ENCODE measurements at regions not wholly inside any gene's neighbourhood (a gene's known extent, or its start where the extent isn't known, plus 50 kb on each side); places are given as distances from the start of the nearest gene placed in this dataset.
A peak's percentile ranks its signal among the peaks of the same experiment; 100 is the strongest.

DNA sequence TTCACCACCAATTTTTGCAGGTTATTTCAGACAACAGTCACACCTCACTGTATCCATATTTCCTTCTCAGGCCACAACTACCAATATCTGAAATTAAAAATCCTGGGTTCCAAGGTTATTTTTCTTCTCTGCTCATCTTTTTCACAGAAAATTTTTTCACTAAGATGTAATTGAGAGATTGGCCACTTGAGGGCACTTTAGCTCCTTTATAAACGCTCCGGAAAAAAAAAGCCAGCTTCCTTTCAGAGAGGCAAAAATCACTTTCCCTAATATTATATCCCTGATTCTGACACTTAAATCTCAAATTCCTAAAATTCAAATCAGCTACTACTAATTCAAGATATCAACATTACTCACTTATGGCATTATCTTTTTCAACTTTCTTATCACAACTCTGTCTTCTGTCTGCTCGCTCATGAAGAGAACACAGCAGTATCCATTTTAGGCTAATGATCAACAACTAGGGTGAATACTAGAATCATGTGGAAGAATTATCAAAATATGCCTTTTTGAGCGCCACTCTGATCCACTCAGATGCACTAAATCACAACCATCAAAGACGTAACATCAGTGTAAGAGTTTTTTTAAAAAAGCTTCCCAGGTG is 101.4 kb upstream of the RGS1 start:
- DNase-seq (peak; percentile 65), ATAC-seq (ENCODE audit: low read depth) (peak; percentile 39)
- no peak overlapping the region for H3K4me3 Mint-ChIP-seq
- H3K9me3 Mint-ChIP-seq (ENCODE audit: insufficient read depth) = no peaks in the 10 kb centered on the region
- H3K36me3 ChIP-seq (replicated peaks in 1 of 2; ENCODE audit: control extremely low read depth in 1 of 2, control insufficient read depth in 1 of 2, extremely low read depth in 1 of 2, insufficient read depth in 2 of 2, low read length in 1 of 2) = no peaks in the 10 kb centered on the region
- intact Hi-C loops (cut with micrococcal nuclease) = loop anchor here (1.0 to 5.0 kb wide), 2 partner anchors 545 to 1823 kb away; no protein-coding TSS in a partner anchor
- no peak overlapping the region for H3K4me3 ChIP-seq (ENCODE audit: control extremely low read depth in 1 of 5, extremely low read depth in 1 of 5, insufficient read depth in 1 of 5, low read depth in 2 of 5, low read length in 4 of 5)
- ChIA-PET CTCF (interaction anchor here (0.7 to 6.5 kb wide), 44 partner anchors 11 to 1278 kb away, joined by 3 to 188 read pairs (median 4); partner anchors contain the start of genes CDC73, RGS2, RO60 and UCHL5), POLR2A (no interaction called here)
- no peak overlapping the region for H2AFZ ChIP-seq (ENCODE audit: insufficient read depth, low read depth, low read length, poor library complexity, severe bottlenecking)
- H3K79me2 ChIP-seq (ENCODE audit: control insufficient read depth, insufficient read depth, low read length) = no peaks in the 10 kb centered on the region
- H3K9me3 ChIP-seq (ENCODE audit: control extremely low read depth in 1 of 3, control insufficient read depth in 2 of 3, insufficient read depth in 1 of 3, low read length in 2 of 3) = no peaks in the 10 kb centered on the region
- H3K27me3 Mint-ChIP-seq = peaks cover 29% of the 10 kb centered on the region
- WGBS (ENCODE audit: insufficient coverage) = 0% methylated on average over 2 of the region's 5 CpGs
- H3K9ac ChIP-seq (ENCODE audit: low read length) = no peak overlapping the region
- no peaks in the 10 kb centered on the region for H3K4me1 ChIP-seq (ENCODE audit: control insufficient read depth in 2 of 2, insufficient read depth in 2 of 2, low read length in 2 of 2)
- TF ChIP-seq, protein P1, sequence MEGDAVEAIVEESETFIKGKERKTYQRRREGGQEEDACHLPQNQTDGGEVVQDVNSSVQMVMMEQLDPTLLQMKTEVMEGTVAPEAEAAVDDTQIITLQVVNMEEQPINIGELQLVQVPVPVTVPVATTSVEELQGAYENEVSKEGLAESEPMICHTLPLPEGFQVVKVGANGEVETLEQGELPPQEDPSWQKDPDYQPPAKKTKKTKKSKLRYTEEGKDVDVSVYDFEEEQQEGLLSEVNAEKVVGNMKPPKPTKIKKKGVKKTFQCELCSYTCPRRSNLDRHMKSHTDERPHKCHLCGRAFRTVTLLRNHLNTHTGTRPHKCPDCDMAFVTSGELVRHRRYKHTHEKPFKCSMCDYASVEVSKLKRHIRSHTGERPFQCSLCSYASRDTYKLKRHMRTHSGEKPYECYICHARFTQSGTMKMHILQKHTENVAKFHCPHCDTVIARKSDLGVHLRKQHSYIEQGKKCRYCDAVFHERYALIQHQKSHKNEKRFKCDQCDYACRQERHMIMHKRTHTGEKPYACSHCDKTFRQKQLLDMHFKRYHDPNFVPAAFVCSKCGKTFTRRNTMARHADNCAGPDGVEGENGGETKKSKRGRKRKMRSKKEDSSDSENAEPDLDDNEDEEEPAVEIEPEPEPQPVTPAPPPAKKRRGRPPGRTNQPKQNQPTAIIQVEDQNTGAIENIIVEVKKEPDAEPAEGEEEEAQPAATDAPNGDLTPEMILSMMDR (IDR thresholded peaks at IDR 0.05) = peak; percentile 88
- no peak for TF ChIP-seq EZH2 (IDR thresholded peaks at IDR 0.05; ENCODE audit: borderline replicate concordance, insufficient read depth, low read depth, low read length, poor library complexity, severe bottlenecking)
- no peaks in the 10 kb centered on the region for H3K4me1 Mint-ChIP-seq
- H4K20me1 ChIP-seq (ENCODE audit: control insufficient read depth, insufficient read depth, low read length, poor library complexity, severe bottlenecking) = no peaks in the 10 kb centered on the region
- H3K27ac Mint-ChIP-seq = no peak overlapping the region
- peaks cover 0 to 28% (median 24%) of the 10 kb centered on the region in 4 experiments for H3K27me3 ChIP-seq (replicated peaks in 1 of 4; ENCODE audit: control extremely low read depth in 1 of 4, control insufficient read depth in 3 of 4, insufficient read depth in 4 of 4, low read length in 3 of 4)
- H3K27ac ChIP-seq (ENCODE audit: low read length in 2 of 2) = no peak overlapping the region
- no peak overlapping the region for H3K4me2 ChIP-seq (replicated peaks; ENCODE audit: low read depth, low read length, poor library complexity, severe bottlenecking)

DNA sequence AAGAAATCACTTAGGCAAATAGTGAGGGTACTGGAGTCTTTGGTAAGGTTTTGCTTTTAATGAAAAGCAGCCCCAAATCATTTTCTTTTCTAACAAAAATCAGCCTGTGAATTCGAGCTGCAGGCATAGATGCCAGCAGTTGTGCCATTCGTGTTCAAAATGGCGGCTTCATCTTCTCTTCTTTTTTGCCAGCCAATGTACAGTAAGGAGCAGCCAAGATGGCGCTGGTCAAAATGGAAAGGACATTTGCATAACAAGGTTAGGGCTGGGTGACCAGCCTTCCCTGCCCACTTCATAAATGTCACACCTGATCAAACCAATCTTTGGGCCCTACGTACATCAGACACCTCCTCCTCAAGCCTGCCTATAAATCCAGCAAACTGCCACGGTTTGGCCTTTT is 100.2 kb upstream of the RGS1 start:
- Mint-ChIP-seq H3K9me3 (ENCODE audit: insufficient read depth) (no peaks in the 10 kb centered on the region), H3K4me1 (no peaks in the 10 kb centered on the region), H3K27me3 (peaks cover 18% of the 10 kb centered on the region), H3K4me3 (no peak overlapping the region), H3K27ac (no peak overlapping the region)
- ChIA-PET CTCF (interaction anchor here (0.7 to 6.5 kb wide), 23 partner anchors 13 to 647 kb away, joined by 3 to 188 read pairs (median 8); partner anchors contain the start of genes CDC73, RGS2, RO60 and UCHL5), POLR2A (no interaction called here)
- Histone ChIP-seq H3K27me3 (replicated peaks in 1 of 4; ENCODE audit: control extremely low read depth in 1 of 4, control insufficient read depth in 3 of 4, insufficient read depth in 4 of 4, low read length in 3 of 4) (peaks cover 0 to 18% (median 16%) of the 10 kb centered on the region in 4 experiments), H2AFZ (ENCODE audit: insufficient read depth, low read depth, low read length, poor library complexity, severe bottlenecking) (no peak overlapping the region), H3K4me3 (ENCODE audit: control extremely low read depth in 1 of 5, extremely low read depth in 1 of 5, insufficient read depth in 1 of 5, low read depth in 2 of 5, low read length in 4 of 5) (no peak overlapping the region), H3K9ac (ENCODE audit: low read length) (no peak overlapping the region), H3K4me2 (replicated peaks; ENCODE audit: low read depth, low read length, poor library complexity, severe bottlenecking) (no peak overlapping the region), H3K79me2 (ENCODE audit: control insufficient read depth, insufficient read depth, low read length) (no peaks in the 10 kb centered on the region), H3K36me3 (replicated peaks in 1 of 2; ENCODE audit: control extremely low read depth in 1 of 2, control insufficient read depth in 1 of 2, extremely low read depth in 1 of 2, insufficient read depth in 2 of 2, low read length in 1 of 2) (no peaks in the 10 kb centered on the region), H3K9me3 (ENCODE audit: control extremely low read depth in 1 of 3, control insufficient read depth in 2 of 3, insufficient read depth in 1 of 3, low read length in 2 of 3) (peaks cover 0 to 3% (median 0%) of the 10 kb centered on the region in 3 donors), H4K20me1 (ENCODE audit: control insufficient read depth, insufficient read depth, low read length, poor library complexity, severe bottlenecking) (no peaks in the 10 kb centered on the region), H3K4me1 (ENCODE audit: control insufficient read depth in 2 of 2, insufficient read depth in 2 of 2, low read length in 2 of 2) (no peaks in the 10 kb centered on the region), H3K27ac (ENCODE audit: low read length in 2 of 2) (no peak overlapping the region)
- DNase-seq = no peak
- no peak for ATAC-seq (ENCODE audit: low read depth)
- 94% methylated on average over 6 of the region's 6 CpGs for WGBS (ENCODE audit: insufficient coverage)
- TF ChIP-seq, protein P1 (IDR thresholded peaks at IDR 0.05) = no peak
- intact Hi-C loops (cut with micrococcal nuclease) = loop anchor here (5.0 kb wide), 1 partner anchor 42 kb away; no protein-coding TSS in a partner anchor

Data from B cell (primary cell).